ENCODE measurements at regions not wholly inside any gene's neighbourhood (a gene's known extent, or its start where the extent isn't known, plus 50 kb on each side); places are given as distances from the start of the nearest gene placed in this dataset.

- Histone ChIP-seq H3K79me2 (ENCODE audit: insufficient read depth, low read length) (peaks cover 77% of the 10 kb centered on the region), H3K27me3 (ENCODE audit: insufficient read depth, low read length) (no peaks in the 10 kb centered on the region), H3K36me3 (ENCODE audit: control insufficient read depth in 1 of 2, insufficient read depth in 2 of 2, low read length in 2 of 2) (no peaks in the 10 kb centered on the region), H3K4me2 (ENCODE audit: low read length) (peak overlapping the region; percentile 92), H3K9me2 (ENCODE audit: insufficient read depth) (no peaks in the 10 kb centered on the region), H2AFZ (ENCODE audit: low read depth, low read length, poor library complexity, severe bottlenecking) (no peak overlapping the region), H3K9ac (ENCODE audit: low read length) (peak overlapping the region; percentile 82), H3K4me1 (ENCODE audit: control insufficient read depth in 1 of 2, insufficient read depth in 2 of 2, low read length in 2 of 2) (peaks cover 35 to 46% of the 10 kb centered on the region in 2 experiments), H3K27ac (ENCODE audit: low read depth, low read length) (peak overlapping the region; percentile 97; the same call in 1 of the 2 replicates), H4K20me1 (ENCODE audit: insufficient read depth) (no peaks in the 10 kb centered on the region; the same call in 1 of the 2 replicates), H3K9me3 (ENCODE audit: control insufficient read depth in 1 of 2, insufficient read depth in 1 of 2, low read depth in 1 of 2, low read length in 2 of 2) (no peaks in the 10 kb centered on the region), H3K4me3 (replicated peaks in 1 of 2; ENCODE audit: low read depth in 1 of 2, low read length in 2 of 2) (peak overlapping the region in 1 of 2 experiments; percentile 91; a peak in 1 of 4 replicates)
- ChIA-PET RAD21 (ENCODE audit: low non-redundant PET in 1 of 2, low total read pairs in 2 of 2, uncharacterized antibody in 2 of 2, unreplicated experiment in 2 of 2) (no interaction called here), CTCF (no interaction called here), POLR2A (no interaction called here)
- intact Hi-C loops (cut with micrococcal nuclease): loop anchor here (5.0 to 10.0 kb wide), 3 partner anchors 83 to 296 kb away; no protein-coding TSS in a partner anchor
- no peak for DNase-seq (ENCODE audit: low read depth, low spot score)
- no TSS peak for BruUV-seq (replicated peaks)
- ATAC-seq: no peak
- TF ChIP-seq ZNF274 (IDR thresholded peaks at IDR 0.05; ENCODE audit: low read depth, low read length) (no peak), YY1 (IDR thresholded peaks at IDR 0.05; ENCODE audit: extremely low read depth, insufficient replicate concordance, low read depth, low read length) (no peak), SRF (IDR thresholded peaks at IDR 0.05; ENCODE audit: low read depth) (no peak), POLR2A (IDR thresholded peaks at IDR 0.05; ENCODE audit: borderline replicate concordance, extremely low read depth, insufficient read depth, insufficient read length) (no peak), TCF7L2 (IDR thresholded peaks at IDR 0.05; ENCODE audit: borderline replicate concordance, extremely low read depth, insufficient read depth, insufficient read length) (no peak), RAD21 (IDR thresholded peaks at IDR 0.05; ENCODE audit: low read depth) (no peak), SP1 (IDR thresholded peaks at IDR 0.05; ENCODE audit: low read depth) (0 out of 2 replicates have a peak, but pooled peaks have one; percentile 17), CTCF (IDR thresholded peaks at IDR 0.05 in 2 of 3, conservative IDR thresholded peaks at IDR 0.05 in 1 of 3; ENCODE audit: borderline replicate concordance in 1 of 3, insufficient read depth in 1 of 3, low read depth in 2 of 3, low read length in 2 of 3) (no peak), CEBPB (IDR thresholded peaks at IDR 0.05; ENCODE audit: low read depth) (no peak), SIN3A (IDR thresholded peaks at IDR 0.05; ENCODE audit: low read depth) (no peak), POLR2AphosphoS5 (IDR thresholded peaks at IDR 0.05; ENCODE audit: low read depth, low read length) (no peak), CBX3 (IDR thresholded peaks at IDR 0.05; ENCODE audit: low read depth) (0 out of 2 replicates have a peak, but pooled peaks have one; percentile 14), MAX (IDR thresholded peaks at IDR 0.05) (no peak), JUND (IDR thresholded peaks at IDR 0.05) (peak; percentile 33; the same call in 1 of the 2 replicates), EZH2phosphoT487 (IDR thresholded peaks at IDR 0.05; ENCODE audit: borderline replicate concordance) (no peak), ELF1 (IDR thresholded peaks at IDR 0.05; ENCODE audit: borderline replicate concordance, low read depth) (no peak), EZH2 (IDR thresholded peaks at IDR 0.05) (no peak), EGR1 (IDR thresholded peaks at IDR 0.05; ENCODE audit: low read depth) (no peak)
- TF ChIP-seq, protein P1, sequence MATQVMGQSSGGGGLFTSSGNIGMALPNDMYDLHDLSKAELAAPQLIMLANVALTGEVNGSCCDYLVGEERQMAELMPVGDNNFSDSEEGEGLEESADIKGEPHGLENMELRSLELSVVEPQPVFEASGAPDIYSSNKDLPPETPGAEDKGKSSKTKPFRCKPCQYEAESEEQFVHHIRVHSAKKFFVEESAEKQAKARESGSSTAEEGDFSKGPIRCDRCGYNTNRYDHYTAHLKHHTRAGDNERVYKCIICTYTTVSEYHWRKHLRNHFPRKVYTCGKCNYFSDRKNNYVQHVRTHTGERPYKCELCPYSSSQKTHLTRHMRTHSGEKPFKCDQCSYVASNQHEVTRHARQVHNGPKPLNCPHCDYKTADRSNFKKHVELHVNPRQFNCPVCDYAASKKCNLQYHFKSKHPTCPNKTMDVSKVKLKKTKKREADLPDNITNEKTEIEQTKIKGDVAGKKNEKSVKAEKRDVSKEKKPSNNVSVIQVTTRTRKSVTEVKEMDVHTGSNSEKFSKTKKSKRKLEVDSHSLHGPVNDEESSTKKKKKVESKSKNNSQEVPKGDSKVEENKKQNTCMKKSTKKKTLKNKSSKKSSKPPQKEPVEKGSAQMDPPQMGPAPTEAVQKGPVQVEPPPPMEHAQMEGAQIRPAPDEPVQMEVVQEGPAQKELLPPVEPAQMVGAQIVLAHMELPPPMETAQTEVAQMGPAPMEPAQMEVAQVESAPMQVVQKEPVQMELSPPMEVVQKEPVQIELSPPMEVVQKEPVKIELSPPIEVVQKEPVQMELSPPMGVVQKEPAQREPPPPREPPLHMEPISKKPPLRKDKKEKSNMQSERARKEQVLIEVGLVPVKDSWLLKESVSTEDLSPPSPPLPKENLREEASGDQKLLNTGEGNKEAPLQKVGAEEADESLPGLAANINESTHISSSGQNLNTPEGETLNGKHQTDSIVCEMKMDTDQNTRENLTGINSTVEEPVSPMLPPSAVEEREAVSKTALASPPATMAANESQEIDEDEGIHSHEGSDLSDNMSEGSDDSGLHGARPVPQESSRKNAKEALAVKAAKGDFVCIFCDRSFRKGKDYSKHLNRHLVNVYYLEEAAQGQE (IDR thresholded peaks at IDR 0.05; ENCODE audit: low read depth): no peak
Observed at GRCh38 chr6:56840467-56841380, 114.2 kb upstream of the BEND6 start.
